Mesothelial cell of epicardium (in vitro differentiated cells): ENCODE measurements at regions not wholly inside any gene's neighbourhood (a gene's known extent, or its start where the extent isn't known, plus 50 kb on each side); places are given as distances from the start of the nearest gene placed in this dataset.

Experiments
- DNase-seq, 2 experiments: peaks; one replicate each; pipeline ENCODE4 v3.0.0; 2021; ENCODE audit warnings: low spot score in 2 of 2; ENCODE audit not compliant: unreplicated experiment in 2 of 2
- H3K27ac Mint-ChIP-seq: 2 replicates; pipeline ENCODE4 v1.8.0; 2021; ENCODE audit warnings: mixed read lengths
- H3K27me3 Mint-ChIP-seq: 2 replicates; pipeline ENCODE4 v1.8.0; 2021; ENCODE audit warnings: low read depth, mixed read lengths
- H3K36me3 Mint-ChIP-seq: 2 replicates; pipeline ENCODE4 v1.8.0; 2021; ENCODE audit warnings: mixed read lengths
- H3K4me1 Mint-ChIP-seq: 2 replicates; pipeline ENCODE4 v1.8.0; 2021; ENCODE audit warnings: mixed read lengths
- H3K4me3 Mint-ChIP-seq: 2 replicates; pipeline ENCODE4 v1.8.0; 2021; ENCODE audit warnings: mild to moderate bottlenecking, moderate library complexity, mixed read lengths
- H3K9me3 Mint-ChIP-seq: 2 replicates; pipeline ENCODE4 v1.8.0; 2021; ENCODE audit warnings: mixed read lengths
- CTCF ChIP-seq: fragments of 200-600 bp; sonication (generic); IDR thresholded peaks from one replicate; pipeline ENCODE4 v1.5.0; 2021; ENCODE audit warnings: antibody characterized with exemption; ENCODE audit not compliant: unreplicated experiment

DNA sequence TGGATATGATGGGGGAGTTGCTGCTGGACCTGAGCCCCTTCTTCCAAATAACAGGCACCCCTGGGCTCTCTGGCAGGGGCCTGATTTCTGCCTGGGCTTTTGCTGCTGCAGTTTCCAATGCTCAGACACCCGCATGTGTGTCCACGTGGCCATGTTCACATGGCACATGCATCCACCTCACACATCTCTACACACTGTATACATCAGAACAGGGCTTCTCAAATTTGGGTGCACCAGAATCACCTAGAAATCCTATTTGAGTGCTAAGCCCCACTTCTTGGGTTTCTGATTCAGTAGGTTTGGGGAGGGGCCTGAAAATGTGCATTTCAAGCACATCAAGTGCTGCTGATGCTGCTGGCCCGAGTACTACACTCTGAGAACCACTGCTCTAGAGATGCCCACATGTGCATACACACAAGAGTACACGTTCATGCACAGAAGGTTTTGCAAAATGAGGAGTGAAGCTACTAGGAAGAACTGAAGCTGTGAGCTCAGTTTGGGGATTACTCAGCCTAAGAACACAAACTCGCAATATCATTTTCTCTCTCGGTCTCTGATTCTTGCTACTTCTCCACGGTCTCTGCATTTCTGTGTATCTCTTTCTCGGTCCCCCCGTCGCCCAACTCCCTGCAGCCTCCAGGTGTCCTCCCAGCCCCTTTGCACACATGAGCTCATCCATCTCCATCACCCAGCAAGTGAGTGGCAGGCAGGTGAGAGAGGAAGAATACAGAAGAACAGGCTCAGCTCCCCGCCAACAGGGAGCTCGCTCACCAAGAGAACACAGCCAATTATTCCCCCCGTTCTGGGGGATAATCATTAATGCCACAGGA lies 97.0 kb downstream of the PCDH1 start:
- no peak overlapping the region for H3K4me3 Mint-ChIP-seq
- H3K9me3 Mint-ChIP-seq = no peaks in the 10 kb centered on the region
- H3K27me3 Mint-ChIP-seq = peaks cover 12% of the 10 kb centered on the region
- H3K27ac Mint-ChIP-seq = no peak overlapping the region
- TF ChIP-seq CTCF = no peak
- H3K36me3 Mint-ChIP-seq = no peaks in the 10 kb centered on the region
- DNase-seq = no peak
- H3K4me1 Mint-ChIP-seq = peaks cover 46% of the 10 kb centered on the region

GRCh38 chr5:141780240-141780951 lies 97.8 kb downstream of the PCDH1 start:
- H3K27me3 Mint-ChIP-seq = peaks cover 12% of the 10 kb centered on the region
- no peak for DNase-seq
- H3K9me3 Mint-ChIP-seq = no peaks in the 10 kb centered on the region
- H3K36me3 Mint-ChIP-seq = no peaks in the 10 kb centered on the region
- TF ChIP-seq CTCF = no peak
- H3K27ac Mint-ChIP-seq = no peak overlapping the region
- peaks cover 38% of the 10 kb centered on the region for H3K4me1 Mint-ChIP-seq
- no peak overlapping the region for H3K4me3 Mint-ChIP-seq

- peaks cover 32% of the 10 kb centered on the region for H3K4me1 Mint-ChIP-seq
- H3K27me3 Mint-ChIP-seq = peaks cover 12% of the 10 kb centered on the region
- no peak overlapping the region for H3K27ac Mint-ChIP-seq
- H3K36me3 Mint-ChIP-seq = no peaks in the 10 kb centered on the region
- no peak for DNase-seq
- no peak overlapping the region for H3K4me3 Mint-ChIP-seq
- no peaks in the 10 kb centered on the region for H3K9me3 Mint-ChIP-seq
- TF ChIP-seq CTCF = no peak
Measured at GRCh38 chr5:141779503-141779973, 97.5 kb upstream of the ARAP3 start.

GRCh38 chr5:141778683-141779082 lies 96.7 kb upstream of the ARAP3 start:
- Mint-ChIP-seq H3K36me3 (no peaks in the 10 kb centered on the region), H3K4me3 (no peak overlapping the region), H3K27ac (no peak overlapping the region), H3K9me3 (no peaks in the 10 kb centered on the region), H3K4me1 (peaks cover 24% of the 10 kb centered on the region), H3K27me3 (peaks cover 10% of the 10 kb centered on the region)
- no peak for TF ChIP-seq CTCF
- no peak for DNase-seq

DNA sequence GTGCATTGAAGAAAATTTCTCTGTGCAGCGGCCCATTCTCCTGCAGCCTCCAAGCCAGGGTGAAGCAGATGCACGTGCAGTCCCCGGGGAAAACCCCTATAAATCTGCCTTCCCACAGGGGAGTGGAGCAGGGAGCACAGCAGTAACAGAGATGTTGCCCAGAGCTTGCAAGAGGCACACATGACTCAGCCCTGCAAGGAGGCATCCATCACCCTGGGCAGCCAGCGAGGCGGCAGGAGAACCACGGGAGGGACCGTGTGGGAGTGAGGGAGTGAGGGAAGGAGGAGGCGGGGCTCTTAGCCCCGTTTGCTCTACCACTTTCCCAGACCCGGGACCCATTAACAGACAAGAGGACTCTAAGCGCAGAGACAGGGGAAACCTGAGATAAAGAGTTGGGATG lies 96.2 kb upstream of the ARAP3 start:
- no peak for TF ChIP-seq CTCF
- H3K9me3 Mint-ChIP-seq = no peaks in the 10 kb centered on the region
- no peak overlapping the region for H3K4me3 Mint-ChIP-seq
- H3K4me1 Mint-ChIP-seq = peaks cover 24% of the 10 kb centered on the region
- H3K27me3 Mint-ChIP-seq = peaks cover 12% of the 10 kb centered on the region
- no peaks in the 10 kb centered on the region for H3K36me3 Mint-ChIP-seq
- H3K27ac Mint-ChIP-seq = no peak overlapping the region
- peak; percentile 63 to 78 for DNase-seq
